Neural crest cell (in vitro differentiated cells): ENCODE measurements at regions not wholly inside any gene's neighbourhood (a gene's known extent, or its start where the extent isn't known, plus 50 kb on each side); places are given as distances from the start of the nearest gene placed in this dataset.

Experiments
- DNase-seq: peaks from one replicate; pipeline ENCODE4 v3.0.0; 2021; ENCODE audit warnings: low read depth, mixed read lengths, low spot score
- H3K27ac Mint-ChIP-seq: one replicate; pipeline ENCODE4 v1.8.0; 2021; ENCODE audit warnings: mild to moderate bottlenecking, mixed read lengths; ENCODE audit not compliant: unreplicated experiment
- H3K27me3 Mint-ChIP-seq: 2 replicates; pipeline ENCODE4 v1.8.0; 2021; ENCODE audit warnings: low read depth, mild to moderate bottlenecking, mixed read lengths
- H3K36me3 Mint-ChIP-seq: 2 replicates; pipeline ENCODE4 v1.8.0; 2021; ENCODE audit warnings: low read depth, mild to moderate bottlenecking, mixed read lengths
- H3K4me1 Mint-ChIP-seq: 2 replicates; pipeline ENCODE4 v1.8.0; 2021; ENCODE audit warnings: mixed read lengths
- H3K4me3 Mint-ChIP-seq: one replicate; pipeline ENCODE4 v1.8.0; 2021; ENCODE audit warnings: mild to moderate bottlenecking, mixed read lengths
- H3K9me3 Mint-ChIP-seq: 2 replicates; pipeline ENCODE4 v1.8.0; 2021; ENCODE audit warnings: mixed read lengths
- CTCF ChIP-seq: fragments of 200-600 bp; sonication (generic); conservative IDR thresholded peaks from 2 replicates; pipeline ENCODE4 v1.5.0; 2021; ENCODE audit warnings: antibody characterized with exemption, mild to moderate bottlenecking

- Mint-ChIP-seq H3K36me3 (no peaks in the 10 kb centered on the region), H3K27me3 (no peaks in the 10 kb centered on the region), H3K9me3 (no peaks in the 10 kb centered on the region), H3K4me1 (no peaks in the 10 kb centered on the region), H3K4me3 (no peak overlapping the region), H3K27ac (no peak overlapping the region)
- no peak for DNase-seq
- TF ChIP-seq CTCF: no peak
These were observed 178.7 kb upstream of the LDB2 start for GRCh38 chr4:17077105-17077504.

- Mint-ChIP-seq H3K27me3 (no peaks in the 10 kb centered on the region), H3K27ac (no peak overlapping the region), H3K4me1 (no peaks in the 10 kb centered on the region), H3K36me3 (no peaks in the 10 kb centered on the region), H3K9me3 (peaks cover 2% of the 10 kb centered on the region), H3K4me3 (no peak overlapping the region)
- no peak for TF ChIP-seq CTCF
- no peak for DNase-seq
These were observed 174.0 kb upstream of the LDB2 start for GRCh38 chr4:17072483-17072882.

- H3K4me3 Mint-ChIP-seq: no peak overlapping the region
- peaks cover 2% of the 10 kb centered on the region for H3K9me3 Mint-ChIP-seq
- H3K4me1 Mint-ChIP-seq: no peaks in the 10 kb centered on the region
- no peak overlapping the region for H3K27ac Mint-ChIP-seq
- no peaks in the 10 kb centered on the region for H3K36me3 Mint-ChIP-seq
- H3K27me3 Mint-ChIP-seq: no peaks in the 10 kb centered on the region
- TF ChIP-seq CTCF: no peak
- no peak for DNase-seq
These were observed 170.4 kb upstream of the LDB2 start for GRCh38 chr4:17068891-17069290.

DNA sequence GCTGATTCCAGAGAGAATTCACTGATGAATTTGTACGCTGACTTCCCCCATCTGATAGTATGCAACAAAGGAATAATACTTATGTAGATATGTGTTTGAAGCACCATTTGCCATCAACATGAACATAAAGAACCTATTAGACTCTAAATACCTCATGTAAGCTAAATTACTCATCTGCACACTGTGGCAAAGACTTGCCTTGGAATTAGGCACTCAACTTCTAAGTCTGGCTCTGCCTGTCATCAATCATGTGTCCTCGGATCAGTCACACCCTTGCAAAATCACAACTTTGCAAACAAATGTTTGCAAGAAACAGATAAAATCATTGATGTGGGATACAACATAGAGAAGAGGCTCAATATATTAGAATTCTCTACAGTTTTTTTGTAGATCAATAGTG lies 169.9 kb upstream of the LDB2 start:
- no peak overlapping the region for H3K27ac Mint-ChIP-seq
- DNase-seq: no peak
- H3K36me3 Mint-ChIP-seq: no peaks in the 10 kb centered on the region
- H3K4me1 Mint-ChIP-seq: no peaks in the 10 kb centered on the region
- peaks cover 2% of the 10 kb centered on the region for H3K9me3 Mint-ChIP-seq
- no peak for TF ChIP-seq CTCF
- no peaks in the 10 kb centered on the region for H3K27me3 Mint-ChIP-seq
- H3K4me3 Mint-ChIP-seq: no peak overlapping the region

GRCh38 chr4:17066972-17067371 lies 168.5 kb upstream of the LDB2 start:
- Mint-ChIP-seq H3K4me1 (no peaks in the 10 kb centered on the region), H3K27me3 (no peaks in the 10 kb centered on the region), H3K36me3 (no peaks in the 10 kb centered on the region), H3K27ac (no peak overlapping the region), H3K4me3 (no peak overlapping the region), H3K9me3 (peaks cover 2% of the 10 kb centered on the region)
- DNase-seq: no peak
- TF ChIP-seq CTCF: no peak

GRCh38 chr4:17066236-17066635 lies 167.8 kb upstream of the LDB2 start:
- Mint-ChIP-seq H3K36me3 (no peaks in the 10 kb centered on the region), H3K4me3 (no peak overlapping the region), H3K27ac (no peak overlapping the region), H3K9me3 (peaks cover 2% of the 10 kb centered on the region), H3K4me1 (no peaks in the 10 kb centered on the region), H3K27me3 (no peaks in the 10 kb centered on the region)
- TF ChIP-seq CTCF: no peak
- no peak for DNase-seq
